Fibroblast of skin of left biceps (primary cell): ENCODE measurements at regions not wholly inside any gene's neighbourhood (a gene's known extent, or its start where the extent isn't known, plus 50 kb on each side); places are given as distances from the start of the nearest gene placed in this dataset.
A peak's percentile ranks its signal among the peaks of the same experiment; 100 is the strongest.
"Not testable (repeated sequence)": the region's sequence is repeated elsewhere in the genome, so short reads cannot be mapped to it uniquely, and the experiment has no call there.

Experiments
- DNase-seq, 2 experiments: peaks; one replicate each; pipeline ENCODE4 v3.0.0-alpha.2; 2013; ENCODE audit warnings: low read depth in 2 of 2

- no peak for DNase-seq
Observed at GRCh38 chr3:117005274-117005673, 295.7 kb downstream of the TUSC7 start.

DNA sequence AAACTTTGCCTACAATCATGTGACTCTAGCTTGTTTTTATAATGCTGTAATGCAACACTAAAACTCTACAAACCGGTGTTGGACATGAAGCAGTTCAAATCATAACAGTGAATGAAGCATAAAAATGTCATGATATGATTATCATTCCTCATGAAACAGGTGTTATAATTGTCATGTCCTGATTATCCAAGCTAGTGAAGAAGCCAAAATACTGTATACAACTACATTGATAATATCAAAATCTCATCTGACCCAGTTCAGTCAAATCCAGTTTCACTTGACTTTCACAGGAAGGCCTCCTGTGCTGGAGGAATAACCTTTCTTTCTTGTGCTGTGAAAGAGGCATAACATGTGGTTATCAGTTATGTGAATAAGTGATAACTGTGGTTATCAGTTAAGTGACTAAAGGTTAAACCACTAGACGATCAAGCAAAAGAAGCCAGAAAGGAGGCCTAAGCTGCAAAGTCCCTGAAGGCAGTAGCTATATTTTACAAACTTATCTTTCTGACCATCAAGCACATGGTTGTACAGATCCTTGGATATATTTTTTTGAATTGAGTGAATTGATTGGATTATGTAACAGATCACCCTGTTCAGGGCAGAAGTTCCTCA lies 296.4 kb downstream of the TUSC7 start:
- no peak for DNase-seq

DNA sequence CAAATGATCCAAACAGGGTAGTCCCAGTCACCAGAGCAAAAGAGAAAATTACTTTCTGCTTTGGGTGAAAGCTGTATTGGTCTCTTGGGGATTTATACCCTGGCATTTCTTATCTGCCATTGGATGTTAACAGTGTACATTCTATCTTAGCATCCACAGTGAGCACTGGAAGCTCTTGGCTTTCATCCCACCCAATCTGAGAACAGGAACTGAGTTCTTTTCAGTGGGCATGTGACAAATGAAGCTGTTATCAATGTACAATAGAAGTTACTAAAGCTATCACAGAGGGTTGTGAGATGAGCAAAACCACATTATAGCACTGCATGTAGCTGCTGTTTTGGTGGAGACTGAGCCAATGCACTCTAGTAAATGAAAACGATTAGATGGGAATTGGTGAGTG lies 300.7 kb downstream of the TUSC7 start:
- no peak for DNase-seq

- peak; percentile 8 to 21 for DNase-seq
Observed at GRCh38 chr3:117011687-117012250, 302.2 kb downstream of the TUSC7 start.

DNA sequence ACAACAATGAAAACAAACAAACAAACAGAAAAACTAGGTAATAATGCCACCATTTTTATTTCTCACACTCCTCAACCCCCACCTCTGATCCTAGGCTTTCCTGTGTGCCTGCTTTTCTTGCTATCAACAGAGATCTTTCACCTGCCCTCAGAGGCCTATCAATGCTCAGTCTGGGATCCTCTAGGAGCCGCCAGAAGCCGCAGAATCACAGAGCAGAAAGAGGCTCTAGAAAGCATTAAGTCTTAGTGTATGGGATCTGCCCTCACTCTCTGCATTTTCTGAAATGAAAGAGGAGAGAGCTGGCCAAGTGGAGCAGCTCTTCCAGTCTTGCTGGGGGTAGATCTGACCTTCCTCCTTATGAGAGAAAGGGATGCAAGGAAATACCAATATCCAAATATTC lies 306.8 kb downstream of the TUSC7 start:
- no peak for DNase-seq

DNA sequence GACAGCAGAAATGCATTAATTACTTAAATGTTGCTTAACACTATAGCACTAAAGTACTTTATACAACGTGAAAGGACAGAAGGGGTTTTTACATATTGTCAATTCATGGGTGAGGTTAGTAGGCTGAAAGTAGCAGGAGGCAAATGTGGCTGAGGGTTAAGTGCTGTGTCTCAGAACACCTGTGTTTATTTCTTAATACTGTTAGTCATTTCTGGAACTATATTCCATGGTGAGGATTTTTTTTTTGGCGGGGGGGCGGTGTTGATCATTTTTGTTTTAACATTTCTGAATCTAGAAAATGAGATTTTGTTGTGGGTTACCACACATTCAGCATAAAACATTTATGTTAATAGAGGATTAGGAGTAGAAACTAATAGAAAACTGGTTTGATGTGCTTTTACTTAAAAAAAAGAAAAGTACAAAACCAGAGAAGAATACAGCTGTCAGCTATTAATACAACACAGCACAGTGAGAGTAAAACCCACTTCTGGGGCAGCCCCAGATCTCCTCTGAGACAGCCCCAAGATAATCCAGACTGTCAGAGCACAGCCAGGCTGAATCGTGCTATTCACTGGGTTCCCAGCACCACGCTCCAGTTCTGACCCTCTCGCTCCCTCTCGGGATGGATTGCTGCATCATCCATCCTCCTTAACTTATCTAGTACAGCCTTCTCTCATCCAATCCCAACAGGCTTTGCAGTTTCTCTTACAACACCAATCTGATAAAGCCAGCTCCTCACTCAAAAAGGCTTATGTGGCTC lies 307.7 kb downstream of the TUSC7 start:
- no peak for DNase-seq

DNA sequence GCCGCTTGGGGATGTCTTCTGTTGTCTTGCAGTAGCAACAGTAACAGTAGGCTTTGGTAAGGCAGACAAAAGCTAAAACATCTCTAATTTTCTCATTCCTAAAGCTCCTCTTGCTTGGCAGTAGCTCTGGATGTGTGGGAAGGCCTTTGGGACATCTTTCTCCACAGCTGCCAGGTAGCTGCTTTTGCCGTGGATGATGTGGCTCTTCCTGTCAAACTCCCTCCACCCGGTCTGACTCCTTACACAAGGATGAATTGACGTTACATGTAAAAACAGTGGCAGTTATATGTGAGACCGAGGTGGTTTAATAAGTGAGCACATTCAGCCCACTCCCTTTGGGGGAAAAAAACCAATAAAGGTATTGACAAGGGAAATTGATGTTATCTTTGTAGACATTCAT lies 309.1 kb downstream of the TUSC7 start:
- no peak for DNase-seq

DNA sequence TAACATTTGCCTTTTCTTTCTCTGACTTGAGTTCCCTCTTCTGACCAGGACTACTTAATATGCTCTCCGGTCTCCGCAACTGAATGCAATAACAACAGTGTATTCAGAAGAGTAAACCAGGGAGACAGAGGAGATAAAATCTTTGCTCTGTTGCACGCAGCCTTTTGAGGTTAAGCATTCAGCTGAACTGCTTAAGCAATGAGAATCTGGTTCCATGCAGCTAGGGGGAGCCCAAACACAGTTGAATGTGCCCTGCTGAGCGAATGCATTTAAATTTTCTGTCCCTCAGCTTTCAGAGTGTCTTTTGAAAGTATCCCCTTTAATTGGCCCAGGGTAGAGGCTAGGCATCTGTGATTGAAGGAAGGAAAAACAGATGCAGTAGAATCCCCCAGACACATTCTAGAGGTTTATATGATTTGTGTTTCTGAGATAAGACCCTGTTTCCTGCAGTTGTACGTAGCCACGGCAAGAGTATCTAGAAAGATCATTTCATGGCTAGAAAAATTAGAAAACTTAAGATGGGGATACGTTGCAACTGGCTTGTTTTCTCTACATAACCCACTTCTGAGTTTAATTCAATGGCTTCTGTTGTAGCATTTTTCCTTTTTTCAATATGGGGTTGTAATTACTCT lies 309.6 kb downstream of the TUSC7 start:
- peak; percentile 34 to 35 for DNase-seq

DNA sequence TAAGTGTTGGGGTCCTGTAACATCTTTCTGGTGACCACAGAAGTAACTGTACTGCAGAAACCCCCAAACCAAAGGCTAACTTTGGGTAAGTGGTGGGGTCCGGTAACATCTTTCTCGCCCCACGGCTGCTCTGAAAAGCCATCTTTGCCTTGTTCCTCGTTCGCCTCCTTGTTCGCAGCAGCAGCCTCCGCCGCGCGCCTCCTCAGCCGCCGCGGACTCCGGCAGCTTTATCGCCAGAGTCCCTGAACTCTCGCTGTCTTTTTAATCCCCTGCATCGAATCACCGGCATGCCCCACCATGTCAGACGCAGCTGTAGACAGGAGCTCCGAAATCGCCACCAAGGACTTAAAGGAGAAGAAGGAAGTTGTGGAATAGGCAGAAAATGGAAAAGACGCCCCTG lies 316.8 kb downstream of the TUSC7 start:
- DNase-seq: no peak

DNA sequence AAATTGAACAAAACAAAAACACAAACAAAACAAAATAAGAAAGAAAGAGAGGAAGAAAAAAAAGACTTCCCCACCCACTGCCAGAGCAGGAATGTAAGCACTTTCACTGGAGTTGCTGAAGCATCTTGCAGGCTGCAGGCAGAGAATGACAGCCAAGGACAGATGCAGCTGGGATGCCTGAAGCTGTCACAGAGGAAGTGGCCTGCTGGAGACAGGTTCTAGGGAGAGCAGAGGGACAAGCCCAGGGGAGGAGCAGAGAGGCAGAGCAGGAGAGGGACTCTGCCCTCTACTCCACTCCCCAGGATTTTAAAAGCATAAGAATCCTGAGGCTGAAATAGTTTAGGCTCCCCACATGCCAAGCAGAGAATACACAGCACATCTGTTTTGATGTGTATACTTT lies 326.2 kb downstream of the TUSC7 start:
- peak in 1 of 2 experiments; percentile 4 for DNase-seq

- peak; percentile 32 to 40 for DNase-seq
Observed at GRCh38 chr3:117036259-117036799, 326.8 kb downstream of the TUSC7 start.

DNA sequence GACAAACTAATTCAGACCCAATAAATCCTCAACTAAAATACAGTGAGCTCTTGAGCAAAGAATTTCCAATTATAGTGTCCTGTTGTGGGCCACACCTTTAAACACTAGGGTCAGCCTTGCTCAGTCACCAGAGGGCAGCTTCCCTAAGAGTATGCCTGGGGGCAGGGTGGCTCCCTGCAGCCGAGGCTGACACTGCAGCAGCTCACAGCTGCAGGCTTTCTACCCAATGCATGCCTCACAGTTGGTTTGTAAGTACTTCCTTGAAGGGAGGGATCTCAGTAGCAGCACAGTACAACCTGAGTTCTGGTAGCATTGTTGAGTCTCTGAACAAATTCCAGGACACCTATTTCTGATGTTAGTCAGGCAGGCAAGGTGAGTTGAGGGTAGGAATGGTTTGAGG lies 335.6 kb downstream of the TUSC7 start:
- DNase-seq: no peak

GRCh38 chr3:117047951-117048705 lies 338.5 kb downstream of the TUSC7 start:
- no peak for DNase-seq

- peak; percentile 65 to 67 for DNase-seq
Observed at GRCh38 chr3:117052395-117052794, 342.8 kb downstream of the TUSC7 start.

GRCh38 chr3:117054556-117054955 lies 345.0 kb downstream of the TUSC7 start:
- DNase-seq: no peak

DNA sequence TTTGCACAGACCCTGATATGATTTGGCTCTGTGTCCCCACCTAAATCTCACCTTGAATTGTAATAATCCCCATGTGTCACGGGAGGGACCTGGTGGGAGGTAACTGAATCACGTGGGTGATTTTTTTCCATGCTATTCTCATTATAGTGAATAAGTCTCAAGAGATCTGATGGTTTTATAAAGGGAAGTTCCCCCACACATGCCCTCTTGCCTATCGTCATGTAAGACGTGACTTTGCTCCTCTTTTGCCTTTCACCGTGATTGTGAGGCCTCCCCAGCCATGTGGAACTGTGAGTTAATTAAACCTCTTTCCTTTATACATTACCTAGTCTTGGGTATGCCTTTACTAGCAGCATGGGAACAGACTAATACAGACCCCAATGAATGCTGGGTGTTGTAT lies 347.4 kb downstream of the TUSC7 start:
- not testable (repeated sequence) for DNase-seq

- DNase-seq: no peak
Observed at GRCh38 chr3:117059067-117059955, 349.7 kb downstream of the TUSC7 start.

DNA sequence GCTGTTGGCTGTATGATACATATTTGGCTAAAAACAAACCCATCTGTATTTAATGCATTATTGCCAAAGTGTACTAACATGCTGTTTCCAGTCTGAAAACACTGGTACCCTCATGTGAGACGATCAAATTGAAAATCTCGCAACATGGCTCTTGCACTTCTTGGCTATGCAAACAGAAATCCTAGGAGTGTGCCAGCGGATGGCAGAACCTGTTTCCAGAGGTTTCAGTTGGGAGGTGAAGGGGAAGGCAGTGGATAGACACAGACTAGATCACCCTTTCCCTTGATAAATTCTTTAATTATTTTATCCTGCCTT lies 350.3 kb downstream of the TUSC7 start:
- no peak for DNase-seq

DNA sequence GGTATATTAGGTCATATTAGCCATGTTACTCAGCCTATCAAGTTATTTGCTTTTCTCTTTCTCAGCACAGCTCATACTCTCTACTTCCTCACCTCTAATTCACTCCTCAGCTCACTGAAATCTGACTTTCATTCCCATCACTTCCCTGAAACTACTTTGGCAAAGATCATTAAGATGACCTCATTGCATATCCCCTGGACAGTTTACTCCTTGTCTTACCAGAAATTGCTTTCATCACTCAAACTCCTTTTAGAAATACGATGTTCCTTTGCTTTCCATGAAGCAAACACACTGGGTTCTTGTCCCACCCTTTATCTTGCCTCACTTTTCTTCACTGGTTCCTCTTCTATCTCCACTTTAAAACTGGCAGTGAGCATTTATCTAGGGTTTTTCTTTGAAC lies 354.4 kb downstream of the TUSC7 start:
- DNase-seq: peak; percentile 59 to 67

- DNase-seq: no peak
Observed at GRCh38 chr3:117068301-117068700, 358.7 kb downstream of the TUSC7 start.

- no peak for DNase-seq
Observed at GRCh38 chr3:117074826-117075225, 365.2 kb downstream of the TUSC7 start.
